Activated T-cell treated with anti-CD3 and anti-CD28 coated beads for 48 hours (primary cell): ENCODE measurements at regions not wholly inside any gene's neighbourhood (a gene's known extent, or its start where the extent isn't known, plus 50 kb on each side); places are given as distances from the start of the nearest gene placed in this dataset.
A peak's percentile ranks its signal among the peaks of the same experiment; 100 is the strongest.
"Not testable (repeated sequence)": the region's sequence is repeated elsewhere in the genome, so short reads cannot be mapped to it uniquely, and the experiment has no call there.

Source experiments
- DNase-seq: peaks from one replicate; pipeline ENCODE4 v3.0.0-alpha.2; 2020; ENCODE audit warnings: low read depth

GRCh38 chr7:155377838-155378579 lies 79.9 kb upstream of the EN2 start:
- DNase-seq: no peak

GRCh38 chr7:155378580-155378934 lies 79.4 kb upstream of the EN2 start:
- no peak for DNase-seq

GRCh38 chr7:155378959-155379871 lies 78.7 kb upstream of the EN2 start:
- no peak for DNase-seq

- peak; percentile 68 for DNase-seq
Observed at GRCh38 chr7:155380221-155380861, 77.6 kb upstream of the EN2 start.

- no peak for DNase-seq
Observed at GRCh38 chr7:155380976-155381851, 76.7 kb upstream of the EN2 start.

DNA sequence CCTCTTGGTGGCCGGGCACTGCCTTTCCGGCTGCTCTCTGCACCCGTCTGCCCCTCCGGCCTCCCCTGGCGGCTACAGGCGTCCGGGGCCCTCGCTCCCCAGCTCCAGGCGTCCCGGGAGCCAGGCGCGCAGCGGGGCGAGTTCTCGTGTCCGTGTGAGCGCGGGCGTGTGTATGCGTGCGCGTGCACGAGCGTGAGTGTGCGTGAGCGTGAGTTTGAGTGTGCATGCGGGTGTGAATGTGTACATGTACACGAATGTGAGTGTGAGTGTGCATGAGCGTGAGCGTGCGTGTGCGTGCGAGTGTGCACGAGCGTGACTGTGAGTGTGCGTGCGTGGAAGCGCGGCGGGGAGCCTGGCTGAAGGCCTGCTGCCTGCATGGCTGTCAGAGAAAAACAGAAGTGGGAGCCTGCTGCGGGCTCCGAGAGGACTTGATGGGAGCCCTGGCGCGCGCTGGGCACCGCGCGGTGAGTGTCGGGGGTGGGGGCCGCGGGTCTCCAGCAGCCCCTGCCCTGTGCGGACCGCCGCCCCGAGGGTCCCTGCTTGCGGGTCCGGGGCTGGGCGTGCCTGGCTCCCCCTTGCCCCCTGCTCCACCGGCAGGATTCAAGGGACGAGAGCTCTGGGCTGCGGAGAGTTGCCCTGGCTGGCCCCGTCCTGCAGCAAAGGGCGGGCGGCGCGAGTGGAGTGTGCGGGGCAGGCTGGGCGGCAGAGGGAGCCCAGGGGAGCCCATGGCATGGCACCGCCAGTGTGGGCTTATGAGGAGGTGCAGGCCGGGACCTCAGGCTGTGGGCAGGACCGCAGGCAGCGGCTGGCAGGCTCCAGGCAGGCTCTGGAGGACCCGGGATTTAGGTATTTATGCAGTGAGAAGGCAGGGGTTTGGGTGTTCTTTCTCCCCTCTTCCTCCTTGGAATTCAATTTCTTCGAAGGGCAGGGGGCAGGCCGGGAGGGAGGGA lies 75.8 kb upstream of the EN2 start:
- no peak for DNase-seq

DNA sequence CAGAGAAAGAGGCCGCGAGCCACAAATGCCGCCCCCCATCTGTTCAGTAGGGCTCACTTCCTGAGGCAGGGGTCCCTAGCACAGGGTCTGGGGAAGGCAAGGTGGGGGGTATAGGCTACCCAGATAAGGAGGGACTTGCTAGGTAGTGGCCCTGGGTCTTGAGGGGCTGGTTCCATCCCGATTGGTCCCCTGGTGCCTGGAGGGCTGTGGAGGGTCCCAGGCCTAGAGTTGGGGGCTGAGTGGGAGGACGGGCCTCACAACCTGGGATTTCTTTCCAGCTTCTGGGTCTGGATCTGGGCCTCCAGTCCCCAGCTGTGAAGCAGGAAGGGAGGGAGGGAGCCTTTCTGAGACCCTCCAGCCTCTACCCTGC lies 75.1 kb upstream of the EN2 start:
- no peak for DNase-seq

- DNase-seq: no peak
Observed at GRCh38 chr7:155383756-155384491, 74.0 kb upstream of the EN2 start.

GRCh38 chr7:155384751-155385150 lies 73.2 kb upstream of the EN2 start:
- DNase-seq: no peak

- DNase-seq: not testable (repeated sequence)
Observed at GRCh38 chr7:155385182-155385581, 72.7 kb upstream of the EN2 start.

DNA sequence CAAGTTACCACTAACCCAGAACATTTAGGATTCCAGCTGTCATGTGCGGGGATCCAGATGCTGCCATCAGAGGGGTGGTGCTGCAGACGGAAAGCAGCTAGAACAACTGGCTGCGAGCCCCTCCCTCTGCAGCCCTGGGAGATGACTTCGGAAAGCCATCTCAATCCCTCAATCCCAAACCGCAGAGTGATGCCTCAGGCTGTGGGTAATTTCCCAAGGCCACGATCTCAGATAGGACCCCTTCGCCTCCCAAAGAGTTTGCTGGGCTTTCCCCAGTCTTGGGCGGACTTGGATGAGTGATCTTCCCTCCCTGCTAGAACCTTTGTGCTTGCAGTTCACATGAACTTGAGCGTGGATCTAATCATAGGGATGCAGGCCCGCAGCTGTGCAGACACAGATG lies 71.3 kb upstream of the EN2 start:
- no peak for DNase-seq

- no peak for DNase-seq
Observed at GRCh38 chr7:155387066-155387620, 70.8 kb upstream of the EN2 start.

GRCh38 chr7:155388561-155388960 lies 69.4 kb upstream of the EN2 start:
- no peak for DNase-seq

DNA sequence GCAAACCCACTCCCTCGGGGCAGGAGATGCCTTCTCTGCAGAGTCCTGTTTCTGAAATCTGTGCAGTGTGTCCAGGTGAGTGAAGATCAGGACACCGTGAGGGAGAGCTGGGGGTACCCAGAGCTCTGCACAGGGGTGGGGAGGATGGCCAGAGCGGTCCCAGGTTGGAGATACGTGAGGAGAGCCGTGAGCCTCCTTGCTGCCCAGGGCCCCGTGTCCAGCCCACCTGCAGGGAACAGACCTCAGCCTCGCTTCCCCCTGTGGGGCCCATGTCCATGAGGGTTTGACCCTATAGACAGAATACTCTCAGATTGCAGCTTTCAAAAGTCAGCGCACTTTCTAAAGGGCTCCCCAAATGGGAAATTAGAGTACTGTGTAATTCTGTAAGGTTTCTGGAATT lies 66.5 kb upstream of the EN2 start:
- no peak for DNase-seq

DNA sequence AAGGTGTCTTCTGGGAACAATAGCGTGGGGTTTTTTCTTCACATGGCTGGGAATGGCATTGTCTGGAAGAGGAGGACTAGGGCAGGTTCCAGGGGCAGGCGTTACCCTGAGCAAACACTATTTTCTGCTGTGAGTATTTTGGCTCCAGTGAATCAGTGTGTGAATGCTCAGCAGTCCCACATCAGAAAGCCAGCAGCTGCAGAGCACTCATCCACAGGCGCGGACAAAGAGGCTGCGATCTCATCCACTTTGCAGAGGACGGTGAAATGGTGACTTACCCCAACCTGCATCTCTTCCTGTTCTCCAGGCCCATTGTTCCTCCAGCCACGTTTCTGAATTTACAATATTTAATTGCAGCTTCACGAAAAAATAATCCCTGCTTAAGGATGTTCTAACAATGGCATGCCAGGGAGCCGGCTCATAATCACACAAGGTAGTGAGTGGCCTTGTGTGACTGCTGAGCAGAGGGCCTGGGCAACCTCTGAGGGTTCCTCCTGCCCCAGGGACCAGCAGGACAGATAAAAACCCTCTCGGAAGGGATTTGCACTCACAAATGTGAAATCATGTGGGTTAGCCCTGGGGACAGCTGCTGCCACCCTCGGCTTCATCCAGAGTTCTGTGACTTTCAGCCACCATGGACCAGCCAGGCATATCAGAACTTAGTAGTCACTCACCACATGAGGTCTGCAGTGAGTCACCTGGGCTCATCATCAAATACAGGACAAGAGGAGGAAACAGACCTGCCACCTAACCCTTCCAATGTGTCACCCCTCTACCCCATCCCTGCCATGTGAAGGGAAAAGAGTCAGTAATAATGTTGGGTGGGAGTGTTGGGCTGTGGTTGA lies 65.0 kb upstream of the EN2 start:
- no peak for DNase-seq

DNA sequence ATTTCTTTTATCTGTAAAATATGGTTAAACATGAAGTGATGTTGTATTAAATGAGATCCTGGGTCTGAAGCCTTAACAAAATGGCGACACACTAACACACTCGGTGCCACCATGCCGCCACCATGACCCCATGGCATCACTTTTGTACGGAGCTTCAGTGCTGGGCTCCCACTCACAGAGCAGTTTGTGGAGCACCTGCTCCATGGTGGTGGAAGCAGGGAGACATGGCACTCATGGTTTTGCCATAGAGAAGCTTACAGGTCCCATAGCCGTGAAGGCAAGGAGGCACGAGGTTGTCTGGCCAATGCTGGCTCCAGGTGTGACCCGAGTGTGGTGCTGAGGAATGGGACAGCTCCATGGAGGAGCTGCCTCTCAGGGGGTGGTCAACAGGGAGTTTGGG lies 63.5 kb upstream of the EN2 start:
- no peak for DNase-seq

DNA sequence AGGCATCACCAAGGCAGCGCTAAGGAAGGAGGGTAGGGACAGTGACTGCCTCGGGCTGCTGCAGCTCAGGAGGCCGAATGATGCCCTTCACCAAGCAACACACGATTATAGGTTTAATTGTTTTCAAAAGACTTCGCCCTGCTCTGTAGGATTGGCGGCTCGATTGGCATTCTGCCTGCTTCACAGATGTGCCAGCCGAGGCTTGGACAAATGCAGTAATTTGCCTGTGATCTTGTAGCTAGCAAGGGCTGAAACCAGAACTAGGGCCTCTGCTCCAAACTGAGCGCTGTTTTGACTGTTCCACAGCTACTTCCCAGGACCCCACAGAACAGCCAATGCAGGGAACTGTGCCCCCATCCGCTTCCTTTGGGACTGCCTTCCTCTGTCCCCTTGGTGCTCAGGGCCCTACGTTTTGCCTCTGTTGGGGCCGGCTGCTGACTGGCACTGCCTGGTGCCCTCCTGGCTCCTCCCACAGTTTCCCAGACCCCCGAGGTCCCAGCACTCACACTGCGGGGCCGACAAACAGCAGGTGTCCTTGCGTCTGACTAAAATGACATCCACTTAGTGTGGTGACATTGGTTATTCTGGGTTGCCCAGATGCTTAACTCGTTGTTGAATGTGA lies 62.6 kb upstream of the EN2 start:
- no peak for DNase-seq

DNA sequence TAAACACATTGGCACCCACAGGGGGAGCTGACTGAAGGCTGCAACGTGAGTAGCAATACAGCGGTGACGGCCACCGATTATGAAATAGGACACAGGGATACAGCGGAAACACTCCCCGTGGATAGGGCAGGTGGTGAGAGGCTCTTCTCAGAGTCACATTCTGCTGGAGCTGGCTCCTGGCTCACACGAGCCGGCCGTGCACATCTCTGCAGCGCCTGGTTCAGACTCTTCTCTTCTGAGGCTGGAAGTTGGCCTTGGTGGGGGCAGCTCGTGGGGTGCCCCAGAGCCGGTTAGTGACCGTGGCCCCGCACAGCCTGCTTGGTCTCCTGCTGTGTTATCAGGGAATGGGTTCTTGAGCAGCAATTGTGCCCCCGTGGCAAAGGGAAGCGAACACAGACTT lies 61.3 kb upstream of the EN2 start:
- DNase-seq: no peak
